ENCODE measurements at regions not wholly inside any gene's neighbourhood (a gene's known extent, or its start where the extent isn't known, plus 50 kb on each side); places are given as distances from the start of the nearest gene placed in this dataset.

DNA sequence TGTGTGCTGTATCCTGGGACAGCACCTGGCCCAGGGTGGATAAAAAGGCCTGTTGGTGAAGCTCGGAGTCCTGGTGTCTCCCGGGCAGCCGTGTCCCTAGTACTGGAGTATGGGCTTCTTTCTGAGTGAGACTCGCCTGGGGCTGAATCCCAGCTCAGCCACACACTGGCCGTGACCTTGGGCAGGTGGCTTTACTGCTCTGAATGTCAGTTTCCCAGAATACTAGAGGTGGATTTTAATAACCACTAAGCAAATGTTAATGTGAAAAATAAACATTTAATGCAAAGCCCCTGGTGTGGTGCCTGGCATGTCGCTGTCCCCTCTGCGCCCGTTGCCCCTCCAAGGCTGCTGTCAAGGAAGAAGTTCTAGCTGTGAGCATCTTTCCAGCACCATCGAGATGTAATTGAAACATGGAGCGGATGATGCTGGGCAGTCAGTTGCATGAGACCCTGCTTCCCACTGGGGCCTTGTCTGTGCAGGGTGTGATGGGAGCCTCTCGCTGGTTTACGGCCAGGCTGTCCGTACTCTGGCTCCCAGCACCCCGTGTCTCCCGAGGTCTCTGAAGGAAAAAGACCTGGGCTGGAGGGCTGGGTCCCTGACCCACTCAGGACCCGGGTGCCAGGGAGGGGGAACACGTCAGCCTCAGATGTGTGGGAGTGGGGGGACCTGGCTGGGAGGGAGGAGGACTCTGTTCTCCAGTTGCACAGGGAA is 527.8 kb downstream of the MATN1 start:
- DNase-seq (ENCODE audit: low spot score in 2 of 2) (no peak), ATAC-seq (no peak)
- no peaks in the 10 kb centered on the region for H3K9me3 Mint-ChIP-seq
- H3K4me3 Mint-ChIP-seq = no peak overlapping the region
- peaks cover 55% of the 10 kb centered on the region for H3K4me1 Mint-ChIP-seq
- no peaks in the 10 kb centered on the region for H3K36me3 Mint-ChIP-seq
- peak overlapping the region; percentile 64 for H3K27ac Mint-ChIP-seq

DNA sequence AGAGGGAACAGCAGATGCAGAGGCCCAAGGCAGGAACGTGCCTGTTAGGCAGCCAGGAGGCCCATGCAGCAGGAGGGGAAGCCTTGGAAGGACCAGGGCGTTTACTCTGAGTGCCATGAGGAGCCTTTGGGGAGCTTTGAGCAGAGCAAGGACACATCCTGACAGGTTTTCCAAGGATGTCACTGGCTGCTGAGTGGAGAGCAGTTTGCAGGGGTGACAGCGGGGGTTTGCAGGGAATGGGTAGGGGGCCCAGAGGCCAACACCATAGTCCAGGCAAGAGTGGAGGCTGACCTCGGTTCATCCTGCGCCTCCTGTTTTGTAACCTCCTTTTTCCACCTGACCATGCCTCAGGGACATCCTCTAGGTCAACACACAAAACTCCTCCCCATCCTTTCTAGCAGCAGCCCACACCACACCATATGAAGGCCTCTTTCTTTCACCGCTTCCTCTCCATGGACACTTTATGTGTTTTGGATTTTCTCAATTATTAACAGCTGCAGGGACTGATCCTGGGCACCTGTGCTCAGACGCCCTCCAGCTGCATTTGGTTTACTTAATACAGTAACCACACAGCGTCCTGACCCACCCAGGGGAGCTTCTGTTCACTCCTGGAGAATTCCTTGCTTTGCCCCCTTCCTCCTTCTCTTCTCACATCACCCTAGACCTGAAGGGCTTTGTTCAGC is 528.5 kb downstream of the MATN1 start:
- ATAC-seq = no peak
- H3K4me3 Mint-ChIP-seq = no peak overlapping the region
- peak overlapping the region; percentile 64 for H3K27ac Mint-ChIP-seq

DNA sequence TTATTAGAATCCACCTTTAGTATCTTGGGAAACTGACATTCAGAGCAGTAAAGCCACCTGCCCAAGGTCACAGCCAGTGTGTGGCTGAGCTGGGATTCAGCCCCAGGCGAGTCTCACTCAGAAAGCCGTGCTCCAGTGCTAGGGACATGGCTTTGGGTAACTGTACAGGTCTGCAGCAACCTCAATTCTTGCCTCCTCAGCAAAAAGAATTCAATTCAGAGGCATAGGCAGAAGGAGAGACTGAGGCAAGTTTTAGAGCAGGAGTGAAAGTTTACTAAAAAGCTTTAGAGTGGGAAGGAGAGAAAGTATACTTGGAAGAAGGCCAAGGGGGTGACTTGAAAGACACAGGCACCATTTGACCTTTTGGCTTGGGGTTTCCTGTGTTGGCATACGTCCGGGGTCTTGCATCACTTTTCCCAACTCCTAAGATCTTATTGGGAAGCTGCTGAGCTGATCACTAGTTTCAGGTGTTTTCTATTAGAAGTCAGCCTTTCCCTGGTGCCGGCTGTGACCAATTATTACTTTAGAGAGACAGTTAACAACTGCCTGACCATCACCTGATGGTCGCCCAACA is 529.3 kb downstream of the MATN1 start:
- Mint-ChIP-seq H3K36me3 (no peaks in the 10 kb centered on the region), H3K4me3 (no peak overlapping the region), H3K27ac (no peak overlapping the region), H3K4me1 (peaks cover 70% of the 10 kb centered on the region), H3K9me3 (no peaks in the 10 kb centered on the region)
- no peak for DNase-seq (ENCODE audit: low spot score in 2 of 2)
- ATAC-seq = no peak

More for the DNA sequence above, 528.5 kb downstream of the MATN1 start:
- DNase-seq (ENCODE audit: low spot score in 2 of 2) = no peak
- Mint-ChIP-seq H3K36me3 (no peaks in the 10 kb centered on the region), H3K4me1 (peaks cover 62% of the 10 kb centered on the region), H3K9me3 (no peaks in the 10 kb centered on the region)

DNA sequence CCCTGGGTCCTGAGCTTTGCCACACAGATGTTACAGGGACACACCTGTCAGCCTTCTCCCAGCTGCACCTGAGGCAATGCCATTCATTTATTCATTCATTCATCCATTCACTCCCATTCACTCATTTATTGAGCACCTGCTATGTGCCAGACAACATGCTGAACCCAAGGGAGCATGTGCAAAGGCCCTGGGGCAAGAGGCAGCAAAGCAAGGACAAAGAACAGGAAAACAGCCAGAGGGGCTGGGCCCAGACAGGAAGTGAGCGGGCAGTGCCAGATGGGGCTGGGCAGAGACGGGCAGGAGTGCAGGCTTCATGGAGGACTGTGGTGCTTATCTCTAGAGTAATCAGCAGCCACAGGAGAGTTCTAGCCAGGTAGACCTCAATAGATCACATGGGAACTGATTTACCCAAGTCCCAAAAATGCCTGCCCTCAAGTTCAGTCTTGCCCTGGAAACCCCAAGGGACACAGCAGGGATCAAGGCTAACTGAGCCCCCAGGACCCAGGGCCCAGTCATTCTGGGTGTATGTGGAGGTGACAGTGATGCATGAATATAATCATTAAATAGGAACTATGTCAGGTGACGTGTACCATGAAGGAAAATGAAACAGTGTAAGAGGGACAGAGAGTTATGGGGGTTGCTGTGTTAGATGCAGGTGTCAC is 530.3 kb downstream of the MATN1 start:
- DNase-seq (ENCODE audit: low spot score in 2 of 2) (peak in 1 of 2 donors; percentile 42), ATAC-seq (no peak)
- H3K4me3 Mint-ChIP-seq = no peak overlapping the region
- H3K9me3 Mint-ChIP-seq = no peaks in the 10 kb centered on the region
- H3K4me1 Mint-ChIP-seq = peaks cover 80% of the 10 kb centered on the region
- no peak overlapping the region for H3K27ac Mint-ChIP-seq
- H3K36me3 Mint-ChIP-seq = no peaks in the 10 kb centered on the region

DNA sequence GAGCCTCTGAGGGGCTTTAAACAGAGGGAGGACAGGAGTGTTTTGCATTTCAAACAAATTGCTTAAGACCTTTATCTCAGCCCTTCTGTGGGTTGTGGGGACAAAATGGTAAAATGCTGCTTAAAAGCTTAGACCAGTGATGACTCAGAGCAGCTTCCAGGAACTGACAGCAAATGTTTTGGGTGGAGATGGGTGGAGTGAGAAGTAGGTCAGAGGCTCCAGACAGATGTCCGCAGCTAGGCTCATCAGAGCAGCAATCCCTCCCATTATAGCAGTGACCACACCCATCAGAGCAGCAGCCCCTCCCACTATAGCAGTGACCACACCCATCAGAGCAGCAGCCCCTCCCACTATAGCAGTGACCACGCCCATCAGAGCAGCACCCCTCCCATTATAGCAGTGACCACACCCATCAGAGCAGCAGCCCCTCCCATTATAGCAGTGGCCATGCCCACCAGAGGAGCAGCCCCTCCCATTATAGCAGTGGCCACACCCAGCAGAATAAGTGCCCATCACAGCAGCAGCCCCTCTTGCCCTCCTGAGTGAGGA is 532.2 kb downstream of the MATN1 start:
- ATAC-seq (peak; percentile 98), DNase-seq (ENCODE audit: low spot score in 2 of 2) (peak; percentile 14 to 68)
- Mint-ChIP-seq H3K27ac (peak overlapping the region; percentile 89), H3K9me3 (no peaks in the 10 kb centered on the region), H3K36me3 (no peaks in the 10 kb centered on the region), H3K4me3 (peak overlapping the region; percentile 47), H3K4me1 (peaks cover 76% of the 10 kb centered on the region)

DNA sequence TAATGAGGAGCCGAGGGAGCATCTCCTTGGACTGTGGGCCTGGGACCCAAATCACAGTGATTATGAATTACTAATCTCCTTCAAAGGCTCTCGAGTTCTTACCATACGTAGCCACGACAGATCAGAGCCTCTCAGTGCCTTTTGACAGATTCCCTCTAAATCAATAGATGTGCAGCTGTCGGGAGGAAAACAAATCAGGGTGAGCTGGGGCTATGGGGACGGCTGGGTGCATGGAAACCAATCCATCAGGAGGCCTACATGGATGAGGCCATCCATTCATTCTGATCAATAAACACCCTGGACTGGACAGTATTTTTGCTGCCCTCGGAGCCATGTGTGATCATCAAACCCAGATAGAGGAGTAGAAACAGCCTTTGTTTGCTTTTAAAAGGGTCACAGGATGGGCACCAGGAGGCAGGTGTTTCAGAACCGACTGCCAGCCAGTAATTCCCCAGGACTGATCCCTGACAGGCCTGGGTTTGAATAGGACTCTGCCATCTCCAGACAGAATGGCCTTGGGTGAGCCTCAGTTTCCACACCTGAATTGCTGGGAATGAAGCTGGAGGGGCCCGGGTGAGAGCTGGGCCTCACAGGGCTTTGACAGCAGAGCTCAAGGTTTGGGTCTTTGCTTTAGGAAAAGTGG is 532.8 kb downstream of the MATN1 start:
- H3K4me1 Mint-ChIP-seq = peaks cover 76% of the 10 kb centered on the region
- H3K4me3 Mint-ChIP-seq = peak overlapping the region; percentile 47
- no peaks in the 10 kb centered on the region for H3K9me3 Mint-ChIP-seq
- DNase-seq (ENCODE audit: low spot score in 2 of 2) (no peak), ATAC-seq (no peak)
- peak overlapping the region; percentile 89 for H3K27ac Mint-ChIP-seq
- H3K36me3 Mint-ChIP-seq = no peaks in the 10 kb centered on the region

DNA sequence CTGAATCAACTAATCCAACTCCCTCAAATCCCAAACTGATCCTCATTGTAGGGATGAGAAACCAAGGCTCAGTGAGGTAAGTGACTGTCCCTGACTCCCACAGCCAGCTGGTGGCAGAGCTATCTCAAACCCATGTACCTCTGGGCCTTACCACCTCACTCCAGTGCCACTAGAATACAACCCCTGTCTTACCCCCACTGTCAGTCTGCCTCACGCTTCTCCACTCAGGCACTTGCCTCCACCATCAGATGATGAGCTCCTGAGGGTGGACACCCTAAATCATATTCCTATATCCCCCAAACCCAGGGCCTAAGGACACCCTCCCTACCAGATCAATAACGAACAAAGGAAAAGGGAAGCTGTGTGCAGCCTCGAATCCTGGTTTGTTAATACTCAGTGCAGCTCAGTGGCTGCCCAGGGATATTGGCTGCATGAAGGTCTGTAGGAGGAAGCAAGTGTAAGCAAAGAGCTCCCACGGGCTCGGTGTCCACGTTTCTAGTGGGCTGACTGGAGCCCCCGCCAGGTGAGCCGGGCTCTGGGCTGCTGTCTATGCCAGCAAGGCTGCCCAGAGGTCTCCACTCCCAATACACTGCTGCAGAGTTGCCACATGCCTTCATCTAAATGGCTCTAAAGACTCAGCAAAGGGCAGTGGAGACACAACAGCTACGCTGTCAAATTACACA is 533.4 kb downstream of the MATN1 start:
- H3K9me3 Mint-ChIP-seq = no peaks in the 10 kb centered on the region
- H3K4me3 Mint-ChIP-seq = no peak overlapping the region
- no peaks in the 10 kb centered on the region for H3K36me3 Mint-ChIP-seq
- ATAC-seq (no peak), DNase-seq (ENCODE audit: low spot score in 2 of 2) (peak in 1 of 2 donors; percentile 34)
- peaks cover 71% of the 10 kb centered on the region for H3K4me1 Mint-ChIP-seq
- H3K27ac Mint-ChIP-seq = peak overlapping the region; percentile 83

DNA sequence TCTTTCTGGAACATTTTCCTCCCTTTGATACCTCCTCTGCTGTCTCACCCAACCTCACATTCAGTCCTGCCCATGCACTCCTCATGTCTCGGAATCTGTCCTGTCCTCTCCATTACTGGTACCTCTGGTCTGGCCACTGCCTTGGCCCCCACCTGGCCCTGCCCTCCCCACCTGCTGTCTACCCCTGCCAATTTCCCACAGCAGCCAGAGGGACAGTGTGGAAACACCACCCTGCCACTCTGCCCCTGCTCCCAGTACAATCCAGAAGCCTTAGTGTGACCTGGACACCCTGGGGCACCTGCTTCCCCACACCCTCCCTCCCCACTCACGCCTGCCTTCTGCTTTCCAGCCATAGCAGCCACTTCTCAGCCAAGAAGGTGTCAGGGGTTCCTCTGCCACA is 534.4 kb downstream of the MATN1 start:
- Mint-ChIP-seq H3K4me3 (no peak overlapping the region), H3K36me3 (no peaks in the 10 kb centered on the region), H3K9me3 (no peaks in the 10 kb centered on the region), H3K4me1 (peaks cover 61% of the 10 kb centered on the region), H3K27ac (peak overlapping the region; percentile 83)
- peak in 1 of 2 donors; percentile 30 for DNase-seq (ENCODE audit: low spot score in 2 of 2)
- ATAC-seq = no peak

DNA sequence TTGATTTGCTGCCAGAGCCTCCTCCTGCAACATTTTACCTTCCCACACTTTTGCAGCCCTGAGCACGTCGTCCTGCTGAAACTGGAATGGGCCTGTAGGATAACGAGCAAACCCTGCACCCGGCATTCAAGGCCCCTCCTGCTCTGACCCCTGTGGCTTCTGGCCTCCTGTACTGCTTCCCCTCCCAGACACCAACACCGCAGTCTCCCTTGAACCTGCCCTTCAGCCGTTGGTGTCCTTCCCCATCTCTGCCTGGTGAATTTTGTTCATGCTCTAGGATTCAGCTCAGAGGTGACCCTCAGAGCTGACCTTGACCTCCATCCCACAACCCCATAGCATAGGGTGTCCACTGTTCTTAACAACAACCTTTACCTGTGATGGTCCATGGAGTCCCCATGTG is 535.1 kb downstream of the MATN1 start:
- Mint-ChIP-seq H3K4me1 (peaks cover 54% of the 10 kb centered on the region), H3K36me3 (no peaks in the 10 kb centered on the region), H3K27ac (peak overlapping the region; percentile 83), H3K9me3 (no peaks in the 10 kb centered on the region), H3K4me3 (no peak overlapping the region)
- ATAC-seq (no peak), DNase-seq (ENCODE audit: low spot score in 2 of 2) (peak in 1 of 2 donors; percentile 29)

DNA sequence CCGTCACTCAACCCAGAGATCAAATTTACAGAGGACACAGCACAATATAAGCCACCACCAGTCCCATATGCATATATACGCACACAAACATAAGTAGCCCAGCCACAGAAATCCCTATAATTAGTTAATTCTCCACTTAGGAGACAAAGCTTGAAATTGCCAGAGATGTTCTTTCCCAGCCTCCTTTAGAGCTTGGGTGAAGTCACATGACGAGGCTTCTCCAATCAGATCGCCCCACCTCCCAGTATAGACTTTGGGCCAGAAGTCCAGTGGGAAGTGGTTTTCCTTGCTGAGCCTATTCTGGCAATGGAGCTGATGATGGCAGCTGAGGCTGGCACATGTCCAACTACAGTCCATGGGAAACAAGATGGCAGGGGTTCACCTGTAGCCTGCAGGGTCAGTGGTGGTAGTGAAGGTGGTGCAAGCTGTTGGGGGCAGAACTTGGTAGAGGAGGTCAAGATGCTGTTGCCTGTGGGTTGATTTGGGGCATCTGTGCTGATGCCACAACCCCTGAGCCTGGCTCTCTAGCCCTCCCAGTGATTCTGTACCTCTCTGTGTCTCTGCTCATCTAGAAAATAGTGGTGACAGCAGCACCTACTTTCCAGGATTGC is 535.9 kb downstream of the MATN1 start:
- Mint-ChIP-seq H3K4me3 (no peak overlapping the region), H3K36me3 (no peaks in the 10 kb centered on the region), H3K27ac (no peak overlapping the region), H3K4me1 (peaks cover 46% of the 10 kb centered on the region), H3K9me3 (no peaks in the 10 kb centered on the region)
- DNase-seq (ENCODE audit: low spot score in 2 of 2) (no peak), ATAC-seq (no peak)

DNA sequence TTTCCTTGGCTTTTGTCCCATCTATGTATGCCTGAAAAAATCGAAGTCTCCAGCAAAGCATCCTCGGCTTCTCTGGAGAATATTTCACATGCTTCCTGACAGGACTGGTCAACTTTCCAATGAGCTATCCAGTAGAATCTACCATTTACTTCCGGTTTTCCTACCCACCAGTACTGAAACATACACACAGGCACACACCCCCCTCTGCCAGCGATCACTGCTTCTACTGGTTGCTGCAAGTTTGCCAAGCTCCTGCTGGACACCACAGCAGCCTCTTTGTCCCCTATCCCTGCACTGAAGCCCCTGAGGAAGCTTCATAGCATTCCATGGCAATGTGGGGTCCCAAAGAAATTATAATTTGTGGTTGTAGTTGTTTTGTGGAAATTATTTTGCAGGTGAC is 536.8 kb downstream of the MATN1 start:
- no peak overlapping the region for H3K27ac Mint-ChIP-seq
- no peak overlapping the region for H3K4me3 Mint-ChIP-seq
- DNase-seq (ENCODE audit: low spot score in 2 of 2) (peak in 1 of 2 donors; percentile 0), ATAC-seq (no peak)
- H3K4me1 Mint-ChIP-seq = peaks cover 37% of the 10 kb centered on the region
- no peaks in the 10 kb centered on the region for H3K36me3 Mint-ChIP-seq
- H3K9me3 Mint-ChIP-seq = no peaks in the 10 kb centered on the region

DNA sequence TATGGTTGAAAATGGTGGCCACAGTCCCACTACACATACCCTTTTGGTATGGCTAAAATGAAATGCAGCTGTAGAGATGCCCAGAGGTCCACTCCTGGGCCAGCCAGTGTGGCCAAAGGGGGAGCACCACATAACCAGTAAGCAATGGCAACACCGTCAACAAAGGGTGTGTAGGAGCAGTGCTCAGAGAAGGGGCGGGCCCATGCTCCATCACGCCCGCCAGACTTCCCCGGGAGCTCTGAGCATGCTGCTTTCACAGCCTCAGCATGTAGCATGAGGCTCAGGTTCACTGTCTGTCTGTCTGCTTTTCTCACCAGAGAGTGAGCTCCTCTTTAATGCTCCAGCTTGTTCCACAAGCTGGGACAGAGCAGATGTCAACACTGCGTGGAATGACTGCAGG is 537.6 kb downstream of the MATN1 start:
- peaks cover 29% of the 10 kb centered on the region for H3K4me1 Mint-ChIP-seq
- H3K9me3 Mint-ChIP-seq = no peaks in the 10 kb centered on the region
- H3K27ac Mint-ChIP-seq = no peak overlapping the region
- ATAC-seq (no peak), DNase-seq (ENCODE audit: low spot score in 2 of 2) (peak in 1 of 2 donors; percentile 22)
- H3K36me3 Mint-ChIP-seq = no peaks in the 10 kb centered on the region
- H3K4me3 Mint-ChIP-seq = no peak overlapping the region

DNA sequence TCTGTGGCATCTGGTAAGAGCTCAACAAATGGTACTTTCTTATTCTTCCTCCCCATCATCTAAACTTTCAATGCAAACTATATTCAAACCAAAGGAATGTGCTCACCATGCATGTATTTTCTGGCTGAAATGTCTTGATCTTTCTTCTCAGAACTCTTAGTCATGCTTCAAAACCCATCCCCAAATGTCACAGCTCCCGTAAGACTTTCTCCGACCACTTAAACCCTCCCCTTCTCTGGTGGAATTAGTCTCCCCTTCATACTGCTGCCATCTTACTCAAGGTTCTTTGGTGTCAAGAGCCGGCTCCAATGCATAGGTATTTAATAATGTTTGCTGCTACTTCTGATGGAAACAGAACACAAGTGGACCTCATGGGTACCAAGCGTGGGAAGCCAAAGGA is 538.1 kb downstream of the MATN1 start:
- no peaks in the 10 kb centered on the region for H3K36me3 Mint-ChIP-seq
- no peak for DNase-seq (ENCODE audit: low spot score in 2 of 2)
- peaks cover 25% of the 10 kb centered on the region for H3K4me1 Mint-ChIP-seq
- no peak overlapping the region for H3K27ac Mint-ChIP-seq
- H3K9me3 Mint-ChIP-seq = no peaks in the 10 kb centered on the region
- no peak for ATAC-seq
- no peak overlapping the region for H3K4me3 Mint-ChIP-seq
